ENCODE measurements at regions not wholly inside any gene's neighbourhood (a gene's known extent, or its start where the extent isn't known, plus 50 kb on each side); places are given as distances from the start of the nearest gene placed in this dataset.

DNA sequence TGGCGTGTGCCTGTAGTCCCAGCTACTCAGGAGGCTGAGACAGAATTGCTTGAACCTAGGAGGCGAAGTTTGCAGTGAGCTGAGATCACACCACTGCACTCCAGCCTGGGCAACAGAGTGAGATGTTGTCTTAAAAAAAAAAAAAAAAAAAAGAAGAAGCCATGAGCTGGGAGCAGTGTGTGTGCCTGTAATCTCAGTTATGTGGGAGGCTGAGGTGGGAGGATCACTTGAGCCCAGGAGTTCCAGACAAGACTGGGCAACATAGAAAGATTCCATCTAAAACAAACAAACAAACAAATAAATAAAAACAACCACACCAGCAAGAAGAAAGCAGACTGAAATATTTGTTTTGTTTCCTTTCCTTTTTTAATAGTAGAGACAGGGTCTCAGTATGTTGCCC is 62.2 kb upstream of the KIF13A start:
- DNase-seq (ENCODE audit: low read depth in 1 of 2, low spot score in 1 of 2) = no peak
- TF ChIP-seq GABPA (IDR thresholded peaks at IDR 0.05; ENCODE audit: low read depth) = no peak
- TF ChIP-seq SPI1 (IDR thresholded peaks at IDR 0.05; ENCODE audit: borderline replicate concordance, low read depth) = no peak
- TF ChIP-seq, protein P1, sequence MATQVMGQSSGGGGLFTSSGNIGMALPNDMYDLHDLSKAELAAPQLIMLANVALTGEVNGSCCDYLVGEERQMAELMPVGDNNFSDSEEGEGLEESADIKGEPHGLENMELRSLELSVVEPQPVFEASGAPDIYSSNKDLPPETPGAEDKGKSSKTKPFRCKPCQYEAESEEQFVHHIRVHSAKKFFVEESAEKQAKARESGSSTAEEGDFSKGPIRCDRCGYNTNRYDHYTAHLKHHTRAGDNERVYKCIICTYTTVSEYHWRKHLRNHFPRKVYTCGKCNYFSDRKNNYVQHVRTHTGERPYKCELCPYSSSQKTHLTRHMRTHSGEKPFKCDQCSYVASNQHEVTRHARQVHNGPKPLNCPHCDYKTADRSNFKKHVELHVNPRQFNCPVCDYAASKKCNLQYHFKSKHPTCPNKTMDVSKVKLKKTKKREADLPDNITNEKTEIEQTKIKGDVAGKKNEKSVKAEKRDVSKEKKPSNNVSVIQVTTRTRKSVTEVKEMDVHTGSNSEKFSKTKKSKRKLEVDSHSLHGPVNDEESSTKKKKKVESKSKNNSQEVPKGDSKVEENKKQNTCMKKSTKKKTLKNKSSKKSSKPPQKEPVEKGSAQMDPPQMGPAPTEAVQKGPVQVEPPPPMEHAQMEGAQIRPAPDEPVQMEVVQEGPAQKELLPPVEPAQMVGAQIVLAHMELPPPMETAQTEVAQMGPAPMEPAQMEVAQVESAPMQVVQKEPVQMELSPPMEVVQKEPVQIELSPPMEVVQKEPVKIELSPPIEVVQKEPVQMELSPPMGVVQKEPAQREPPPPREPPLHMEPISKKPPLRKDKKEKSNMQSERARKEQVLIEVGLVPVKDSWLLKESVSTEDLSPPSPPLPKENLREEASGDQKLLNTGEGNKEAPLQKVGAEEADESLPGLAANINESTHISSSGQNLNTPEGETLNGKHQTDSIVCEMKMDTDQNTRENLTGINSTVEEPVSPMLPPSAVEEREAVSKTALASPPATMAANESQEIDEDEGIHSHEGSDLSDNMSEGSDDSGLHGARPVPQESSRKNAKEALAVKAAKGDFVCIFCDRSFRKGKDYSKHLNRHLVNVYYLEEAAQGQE (IDR thresholded peaks at IDR 0.05; ENCODE audit: insufficient replicate concordance, low read depth) = no peak
- TF ChIP-seq POLR2AphosphoS5 (IDR thresholded peaks at IDR 0.05; ENCODE audit: low read depth) = no peak
- TF ChIP-seq, protein P2, sequence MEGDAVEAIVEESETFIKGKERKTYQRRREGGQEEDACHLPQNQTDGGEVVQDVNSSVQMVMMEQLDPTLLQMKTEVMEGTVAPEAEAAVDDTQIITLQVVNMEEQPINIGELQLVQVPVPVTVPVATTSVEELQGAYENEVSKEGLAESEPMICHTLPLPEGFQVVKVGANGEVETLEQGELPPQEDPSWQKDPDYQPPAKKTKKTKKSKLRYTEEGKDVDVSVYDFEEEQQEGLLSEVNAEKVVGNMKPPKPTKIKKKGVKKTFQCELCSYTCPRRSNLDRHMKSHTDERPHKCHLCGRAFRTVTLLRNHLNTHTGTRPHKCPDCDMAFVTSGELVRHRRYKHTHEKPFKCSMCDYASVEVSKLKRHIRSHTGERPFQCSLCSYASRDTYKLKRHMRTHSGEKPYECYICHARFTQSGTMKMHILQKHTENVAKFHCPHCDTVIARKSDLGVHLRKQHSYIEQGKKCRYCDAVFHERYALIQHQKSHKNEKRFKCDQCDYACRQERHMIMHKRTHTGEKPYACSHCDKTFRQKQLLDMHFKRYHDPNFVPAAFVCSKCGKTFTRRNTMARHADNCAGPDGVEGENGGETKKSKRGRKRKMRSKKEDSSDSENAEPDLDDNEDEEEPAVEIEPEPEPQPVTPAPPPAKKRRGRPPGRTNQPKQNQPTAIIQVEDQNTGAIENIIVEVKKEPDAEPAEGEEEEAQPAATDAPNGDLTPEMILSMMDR (IDR thresholded peaks at IDR 0.05; ENCODE audit: insufficient read depth, low read length) = no peak
- Histone ChIP-seq H3K27ac (replicated peaks) (no peak overlapping the region), H3K4me3 (replicated peaks; ENCODE audit: insufficient read depth, low read length) (no peak overlapping the region), H3K27me3 (ENCODE audit: insufficient read depth, poor library complexity, severe bottlenecking) (no peaks in the 10 kb centered on the region)

DNA sequence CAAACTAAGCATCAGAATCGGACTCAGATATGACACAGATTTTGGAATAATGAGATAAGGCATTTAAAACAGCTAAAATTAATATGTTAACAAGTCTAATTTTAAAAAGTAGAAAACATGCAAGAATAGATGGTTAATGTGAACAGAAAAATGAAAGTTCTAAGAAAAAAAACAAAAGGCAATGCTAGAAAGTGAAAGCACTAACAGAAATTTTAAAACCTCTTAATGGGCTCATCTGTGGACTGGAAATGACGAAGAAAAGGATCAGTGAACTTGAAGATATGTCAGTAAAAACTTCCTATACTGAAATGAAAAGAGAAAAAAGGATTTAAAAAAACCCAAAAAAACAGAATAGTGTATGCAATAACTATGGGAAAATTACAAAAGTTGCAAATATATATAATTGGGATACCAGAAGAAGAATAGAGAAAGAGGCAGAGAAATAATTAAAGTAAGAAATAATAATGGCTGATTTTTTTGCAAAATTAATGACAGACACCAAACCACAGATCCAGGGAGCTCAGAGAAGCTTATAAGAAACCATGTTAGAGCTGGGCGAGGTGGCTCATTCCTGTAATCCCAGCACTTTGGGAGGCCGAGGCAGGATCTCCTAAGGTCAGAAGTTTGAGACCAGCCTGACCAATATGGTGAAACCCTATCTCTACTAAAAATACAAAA is 61.7 kb upstream of the KIF13A start:
- Histone ChIP-seq H3K27ac (replicated peaks) (no peak overlapping the region), H3K27me3 (ENCODE audit: insufficient read depth, poor library complexity, severe bottlenecking) (no peaks in the 10 kb centered on the region)
- DNase-seq (ENCODE audit: low read depth in 1 of 2, low spot score in 1 of 2) = no peak

DNA sequence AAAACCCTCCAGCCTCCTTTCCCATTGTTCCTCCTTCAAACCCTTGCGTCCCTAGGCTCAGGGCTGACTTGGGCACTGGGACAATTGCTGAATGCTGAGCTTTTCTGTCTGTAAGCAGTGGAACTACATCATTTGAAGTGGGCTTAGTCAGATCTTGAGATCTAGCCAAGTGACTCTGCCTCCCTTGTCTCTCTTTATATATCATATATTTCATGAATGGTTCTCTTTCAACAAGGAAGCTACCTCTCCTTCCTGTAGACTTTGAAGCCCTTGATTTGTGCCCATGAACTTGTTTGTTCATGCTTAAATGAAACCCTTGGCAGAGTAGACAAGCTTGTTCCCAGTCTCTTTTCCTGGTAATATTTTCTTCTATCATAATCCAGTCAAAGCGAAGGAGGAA is 60.0 kb upstream of the KIF13A start:
- Histone ChIP-seq H3K27me3 (ENCODE audit: insufficient read depth, poor library complexity, severe bottlenecking) (no peaks in the 10 kb centered on the region), H3K27ac (replicated peaks) (no peak overlapping the region), H3K4me3 (replicated peaks; ENCODE audit: insufficient read depth, low read length) (no peak overlapping the region)
- TF ChIP-seq POLR2AphosphoS5 (IDR thresholded peaks at IDR 0.05; ENCODE audit: low read depth) (no peak), SPI1 (IDR thresholded peaks at IDR 0.05; ENCODE audit: borderline replicate concordance, low read depth) (no peak)
- no peak for DNase-seq (ENCODE audit: low read depth in 1 of 2, low spot score in 1 of 2)

More for the DNA sequence above, 61.7 kb upstream of the KIF13A start:
- TF ChIP-seq, protein P2 (IDR thresholded peaks at IDR 0.05; ENCODE audit: insufficient read depth, low read length) = no peak
- no peak for TF ChIP-seq POLR2AphosphoS5 (IDR thresholded peaks at IDR 0.05; ENCODE audit: low read depth)
- no peak overlapping the region for H3K4me3 ChIP-seq (replicated peaks; ENCODE audit: insufficient read depth, low read length)

GRCh38 chr6:18045507-18045906 is 58.1 kb upstream of the KIF13A start:
- no peak for DNase-seq (ENCODE audit: low read depth in 1 of 2, low spot score in 1 of 2)
- TF ChIP-seq GABPA (IDR thresholded peaks at IDR 0.05; ENCODE audit: low read depth) = no peak
- TF ChIP-seq, protein P1 (IDR thresholded peaks at IDR 0.05; ENCODE audit: insufficient replicate concordance, low read depth) = no peak
- no peak overlapping the region for H3K4me3 ChIP-seq (replicated peaks; ENCODE audit: insufficient read depth, low read length)
- no peak overlapping the region for H3K27ac ChIP-seq (replicated peaks)
- H3K27me3 ChIP-seq (ENCODE audit: insufficient read depth, poor library complexity, severe bottlenecking) = no peaks in the 10 kb centered on the region

Data from HL-60 (cell line).